Large intestine (tissue), 3 donors: ENCODE measurements at regions not wholly inside any gene's neighbourhood (a gene's known extent, or its start where the extent isn't known, plus 50 kb on each side); places are given as distances from the start of the nearest gene placed in this dataset.
"Not testable (repeated sequence)": the region's sequence is repeated elsewhere in the genome, so short reads cannot be mapped to it uniquely, and the experiment has no call there.

Source experiments
- DNase-seq, 2 donors: peaks; one replicate each; pipeline versions ENCODE4 v3.0.0 to v3.0.0-alpha.2; 2013
- H3K27ac ChIP-seq: one replicate; pipeline ENCODE4 v1.5.1; 2013; ENCODE audit warnings: low read length
- H3K27me3 ChIP-seq: 2 replicates; pipeline ENCODE4 v1.6.1; 2013; ENCODE audit warnings: low read length; ENCODE audit not compliant: control insufficient read depth, insufficient read depth
- H3K36me3 ChIP-seq: 2 replicates; pipeline ENCODE4 v1.6.1; 2013; ENCODE audit warnings: low read length; ENCODE audit not compliant: control insufficient read depth, insufficient read depth
- H3K4me1 ChIP-seq: one replicate; pipeline ENCODE4 v1.6.1; 2013; ENCODE audit warnings: low read length; ENCODE audit not compliant: control insufficient read depth, insufficient read depth
- H3K4me3 ChIP-seq: one replicate; pipeline ENCODE4 v1.5.1; 2013; ENCODE audit warnings: low read length
- H3K9me3 ChIP-seq: one replicate; pipeline ENCODE4 v1.6.1; 2013; ENCODE audit warnings: mild to moderate bottlenecking, low read depth, low read length, moderate library complexity; ENCODE audit not compliant: control insufficient read depth
- WGBS: methylation state at CpG from one replicate; pipeline ENCODE4 v1.1.5; 2013; ENCODE audit warnings: low lambda C conversion rate; ENCODE audit not compliant: insufficient coverage; 5-methylcytosine and 5-hydroxymethylcytosine counted together

GRCh38 chr2:238510911-238511613, 84.3 kb downstream of the ASB1 start:
- Histone ChIP-seq H3K27me3 (peaks cover 6% of the 10 kb centered on the region), H3K36me3 (no peaks in the 10 kb centered on the region), H3K9me3 (no peaks in the 10 kb centered on the region), H3K4me3 (no peak overlapping the region), H3K27ac (no peak overlapping the region), H3K4me1 (no peaks in the 10 kb centered on the region)
- no peak for DNase-seq
- WGBS: no CpG with 5 or more reads among the region's 26 CpGs

DNA sequence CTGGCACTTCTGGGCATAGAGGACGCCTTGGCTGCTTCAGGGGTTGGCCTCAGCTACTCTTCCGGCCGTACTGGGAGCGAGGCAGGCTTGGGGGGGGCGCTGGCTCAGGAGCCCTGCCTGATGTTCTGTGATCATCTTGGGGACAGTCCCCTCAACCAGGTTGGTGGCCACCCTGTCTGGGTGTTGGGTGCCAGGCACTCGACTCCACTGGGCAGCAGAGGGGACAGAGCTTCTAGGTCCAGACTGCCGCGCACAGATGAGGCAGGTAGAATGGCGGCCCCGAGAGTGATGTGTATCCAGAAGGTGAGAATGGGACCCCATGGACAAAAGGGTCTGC, 84.9 kb downstream of the ASB1 start:
- Histone ChIP-seq H3K4me1 (no peaks in the 10 kb centered on the region), H3K27me3 (peaks cover 6% of the 10 kb centered on the region), H3K36me3 (no peaks in the 10 kb centered on the region), H3K27ac (no peak overlapping the region), H3K9me3 (peaks cover 1% of the 10 kb centered on the region), H3K4me3 (no peak overlapping the region)
- DNase-seq: no peak
- no CpG with 5 or more reads among the region's 10 CpGs for WGBS

DNA sequence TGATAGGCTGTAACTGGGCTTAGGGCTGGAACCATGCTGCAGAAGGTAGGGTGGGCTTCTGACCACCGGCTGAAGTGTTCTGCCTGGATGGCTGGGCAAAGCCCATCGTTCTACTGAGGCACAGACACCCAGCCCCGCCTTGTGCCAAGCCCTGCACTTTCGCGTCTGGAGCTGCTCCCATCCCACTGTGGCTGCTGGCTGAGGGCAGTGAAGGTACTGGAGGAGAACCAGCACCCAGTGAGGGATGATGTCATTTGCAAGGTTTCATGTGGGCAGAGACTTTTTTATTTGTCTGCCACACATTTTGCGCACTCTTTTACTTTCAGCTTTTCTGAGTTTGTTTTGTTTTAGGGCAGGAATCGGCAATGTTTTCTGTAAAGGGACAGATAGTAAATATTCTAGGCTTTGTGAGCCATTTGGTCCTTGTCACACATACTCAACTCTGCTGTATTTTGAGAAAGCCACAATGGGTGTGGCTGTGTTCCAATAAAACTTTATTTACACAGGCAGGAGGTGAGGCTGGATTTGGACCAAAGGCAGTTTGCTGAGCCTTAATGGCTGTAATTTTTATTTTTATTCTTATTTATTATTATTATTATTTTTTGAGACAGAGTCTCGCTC, 85.6 kb downstream of the ASB1 start:
- peaks cover 6% of the 10 kb centered on the region for H3K27me3 ChIP-seq
- no peak overlapping the region for H3K27ac ChIP-seq
- peaks cover 4% of the 10 kb centered on the region for H3K9me3 ChIP-seq
- WGBS: 100% methylated on average over 3 of the region's 8 CpGs
- no peak overlapping the region for H3K4me3 ChIP-seq
- no peaks in the 10 kb centered on the region for H3K4me1 ChIP-seq
- DNase-seq: no peak
- H3K36me3 ChIP-seq: no peaks in the 10 kb centered on the region

DNA sequence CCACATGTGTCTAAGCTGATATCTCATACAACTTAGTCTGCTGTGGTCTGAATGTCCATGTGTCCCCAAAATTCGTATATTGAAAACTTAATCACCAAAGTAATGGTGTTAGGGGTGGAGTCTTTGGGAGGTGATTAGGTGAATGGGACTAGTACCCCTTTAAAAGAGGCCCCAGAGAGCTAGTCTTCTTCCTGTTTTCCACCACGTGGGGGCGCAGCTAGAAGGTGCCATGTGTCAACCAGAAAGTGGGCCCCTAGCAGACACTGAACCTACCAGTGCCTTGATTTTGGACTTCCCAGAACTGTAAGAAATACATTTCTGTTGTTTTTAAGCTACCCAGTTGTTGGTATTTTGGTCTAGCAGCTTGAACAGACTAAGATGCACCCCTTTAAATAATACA, 86.6 kb downstream of the ASB1 start:
- Histone ChIP-seq H3K4me3 (no peak overlapping the region), H3K27ac (no peak overlapping the region), H3K36me3 (no peaks in the 10 kb centered on the region), H3K27me3 (peaks cover 3% of the 10 kb centered on the region), H3K4me1 (no peaks in the 10 kb centered on the region), H3K9me3 (peaks cover 4% of the 10 kb centered on the region)
- DNase-seq: no peak
- 60% methylated on average over 2 of the region's 3 CpGs for WGBS

- H3K27ac ChIP-seq, H3K9me3 ChIP-seq, DNase-seq: not testable (repeated sequence)
Measured at GRCh38 chr2:238514024-238514423, 87.3 kb downstream of the ASB1 start.

DNA sequence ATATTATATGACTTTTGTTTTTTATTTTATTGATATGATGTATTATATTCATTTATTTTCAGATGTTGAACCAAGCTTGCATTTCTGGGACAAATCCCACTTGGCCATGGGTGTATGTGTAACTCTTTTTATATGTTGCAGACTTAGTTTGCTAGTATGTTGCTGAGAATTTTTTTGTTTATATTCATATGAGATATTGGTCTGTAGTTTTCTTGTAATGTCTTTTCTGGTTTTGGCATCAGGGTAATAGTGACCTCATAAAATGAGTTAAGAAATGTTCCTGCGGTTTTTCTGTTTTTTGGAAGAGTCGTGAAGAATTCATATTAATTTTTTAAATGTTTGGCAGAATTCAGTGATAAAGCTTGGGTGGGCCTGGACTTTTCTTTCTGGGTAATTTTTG, 88.7 kb downstream of the ASB1 start:
- Histone ChIP-seq H3K27me3 (no peaks in the 10 kb centered on the region), H3K27ac (no peak overlapping the region), H3K4me3 (no peak overlapping the region), H3K9me3 (peaks cover 9% of the 10 kb centered on the region), H3K36me3 (no peaks in the 10 kb centered on the region), H3K4me1 (no peaks in the 10 kb centered on the region)
- 100% methylated on average over 2 of the region's 2 CpGs for WGBS
- DNase-seq: no peak

More at GRCh38 chr2:238514024-238514423, 87.3 kb downstream of the ASB1 start:
- not testable (repeated sequence) for H3K4me1 ChIP-seq, H3K4me3 ChIP-seq, H3K36me3 ChIP-seq, H3K27me3 ChIP-seq
- no CpG with 5 or more reads among the region's 23 CpGs for WGBS

DNA sequence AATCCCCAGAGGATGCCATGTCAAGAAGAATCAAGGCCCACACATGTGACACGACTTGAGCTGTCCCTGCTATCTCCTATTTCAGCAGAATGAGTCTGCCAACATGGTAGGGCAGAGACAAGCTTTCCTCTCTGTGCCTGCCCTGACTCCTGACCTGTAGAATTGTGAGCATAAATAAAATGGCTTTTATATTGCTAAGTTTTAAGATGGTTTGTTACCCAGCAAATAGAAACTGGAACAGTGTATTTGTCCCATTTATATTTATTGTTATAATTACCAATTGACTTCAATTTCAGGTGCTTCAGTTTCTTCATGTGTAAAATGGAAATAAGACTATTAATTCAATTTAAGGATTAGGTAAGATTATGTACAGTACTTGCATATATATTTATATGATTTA, 90.5 kb downstream of the ASB1 start:
- Histone ChIP-seq H3K36me3 (no peaks in the 10 kb centered on the region), H3K27ac (no peak overlapping the region), H3K4me3 (no peak overlapping the region), H3K9me3 (peaks cover 17% of the 10 kb centered on the region), H3K27me3 (peaks cover 1% of the 10 kb centered on the region), H3K4me1 (no peaks in the 10 kb centered on the region)
- no CpG with 5 or more reads among the region's 1 CpG for WGBS
- DNase-seq: no peak

DNA sequence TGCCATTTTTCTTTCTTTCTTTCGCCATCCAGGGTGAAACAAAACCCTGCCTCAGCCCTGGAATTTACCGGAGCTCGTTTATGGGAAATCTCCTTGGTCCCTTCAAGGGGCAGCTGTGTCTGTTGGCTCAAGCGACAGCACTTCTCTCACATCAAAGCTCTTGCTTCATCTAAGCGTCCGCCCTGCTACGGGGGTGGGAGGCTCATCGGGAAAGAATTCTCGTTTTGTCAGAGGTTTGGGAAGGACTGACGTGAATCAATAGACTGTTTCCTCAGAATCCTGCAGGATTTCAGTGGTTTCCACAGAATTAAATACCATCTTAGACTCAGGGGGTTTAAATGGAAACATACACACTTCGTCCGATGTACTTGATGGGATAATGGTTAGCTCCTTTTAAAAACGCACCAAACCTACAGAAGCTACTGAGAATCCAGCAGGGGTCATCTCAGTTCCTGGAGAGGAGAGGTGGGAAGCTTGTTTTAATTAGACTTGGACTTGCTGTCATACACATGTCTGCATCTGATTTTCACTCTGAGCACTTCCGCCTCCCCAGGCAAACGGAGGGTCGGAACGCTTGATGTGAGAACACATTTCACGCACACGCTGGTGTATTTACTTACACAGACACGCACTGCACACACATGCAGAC, 91.6 kb downstream of the ASB1 start:
- WGBS: 100% methylated on average over 4 of the region's 20 CpGs
- DNase-seq: no peak
- Histone ChIP-seq H3K9me3 (peaks cover 17% of the 10 kb centered on the region), H3K27me3 (peaks cover 10% of the 10 kb centered on the region), H3K4me1 (no peaks in the 10 kb centered on the region), H3K4me3 (no peak overlapping the region), H3K36me3 (no peaks in the 10 kb centered on the region), H3K27ac (no peak overlapping the region)

- no peaks in the 10 kb centered on the region for H3K36me3 ChIP-seq
- DNase-seq: no peak
- H3K27ac ChIP-seq: no peak overlapping the region
- H3K27me3 ChIP-seq: peaks cover 14% of the 10 kb centered on the region
- WGBS: no CpG with 5 or more reads among the region's 7 CpGs
- H3K4me3 ChIP-seq: no peak overlapping the region
- peaks cover 17% of the 10 kb centered on the region for H3K9me3 ChIP-seq
- H3K4me1 ChIP-seq: no peaks in the 10 kb centered on the region
Measured at GRCh38 chr2:238518821-238519186, 92.1 kb downstream of the ASB1 start.

- no peaks in the 10 kb centered on the region for H3K36me3 ChIP-seq
- H3K9me3 ChIP-seq: peaks cover 17% of the 10 kb centered on the region
- no peak overlapping the region for H3K4me3 ChIP-seq
- DNase-seq: no peak
- 100% methylated on average over 1 of the region's 1 CpG for WGBS
- peaks cover 14% of the 10 kb centered on the region for H3K27me3 ChIP-seq
- H3K4me1 ChIP-seq: no peaks in the 10 kb centered on the region
- H3K27ac ChIP-seq: no peak overlapping the region
Measured at GRCh38 chr2:238520359-238520886, 93.7 kb downstream of the ASB1 start.
